ENCODE measurements at regions not wholly inside any gene's neighbourhood (a gene's known extent, or its start where the extent isn't known, plus 50 kb on each side); places are given as distances from the start of the nearest gene placed in this dataset.

- no peak overlapping the region for H3K4me3 Mint-ChIP-seq
- H3K36me3 Mint-ChIP-seq = no peaks in the 10 kb centered on the region
Measured at GRCh38 chr7:28299556-28299955, 112.8 kb upstream of the CREB5 start.

DNA sequence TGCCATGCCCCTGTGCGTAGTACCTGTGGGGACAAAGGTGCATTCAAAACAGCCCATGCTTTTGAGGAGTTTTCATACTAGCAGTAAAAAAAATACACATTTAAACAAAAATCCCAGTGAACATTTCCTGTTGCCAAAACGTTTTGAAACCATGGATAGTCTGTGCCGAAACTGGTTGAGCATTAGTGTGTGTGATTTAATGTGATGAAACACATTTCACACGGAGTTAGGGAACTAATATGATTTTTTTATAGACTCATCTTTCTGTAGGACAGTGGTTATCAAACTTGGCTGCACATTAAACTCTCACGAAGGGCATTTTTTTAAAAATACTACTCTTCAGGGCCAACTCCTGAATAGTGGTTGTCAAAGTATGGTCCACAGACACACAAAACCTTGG lies 111.8 kb upstream of the CREB5 start:
- Mint-ChIP-seq H3K27me3 (peaks cover 0 to 6% of the 10 kb centered on the region in 2 donors), H3K4me1 (peaks cover 5 to 14% of the 10 kb centered on the region in 2 donors), H3K4me3 (no peak overlapping the region), H3K27ac (no peak overlapping the region), H3K36me3 (no peaks in the 10 kb centered on the region), H3K9me3 (no peaks in the 10 kb centered on the region)
- ATAC-seq (replicated peaks) = no peak
- no peak for DNase-seq

More at GRCh38 chr7:28299556-28299955, 112.8 kb upstream of the CREB5 start:
- no peak for ATAC-seq (replicated peaks)
- Mint-ChIP-seq H3K4me1 (peaks cover 5 to 14% of the 10 kb centered on the region in 2 donors), H3K27me3 (no peaks in the 10 kb centered on the region), H3K9me3 (no peaks in the 10 kb centered on the region), H3K27ac (no peak overlapping the region)
- DNase-seq = no peak

DNA sequence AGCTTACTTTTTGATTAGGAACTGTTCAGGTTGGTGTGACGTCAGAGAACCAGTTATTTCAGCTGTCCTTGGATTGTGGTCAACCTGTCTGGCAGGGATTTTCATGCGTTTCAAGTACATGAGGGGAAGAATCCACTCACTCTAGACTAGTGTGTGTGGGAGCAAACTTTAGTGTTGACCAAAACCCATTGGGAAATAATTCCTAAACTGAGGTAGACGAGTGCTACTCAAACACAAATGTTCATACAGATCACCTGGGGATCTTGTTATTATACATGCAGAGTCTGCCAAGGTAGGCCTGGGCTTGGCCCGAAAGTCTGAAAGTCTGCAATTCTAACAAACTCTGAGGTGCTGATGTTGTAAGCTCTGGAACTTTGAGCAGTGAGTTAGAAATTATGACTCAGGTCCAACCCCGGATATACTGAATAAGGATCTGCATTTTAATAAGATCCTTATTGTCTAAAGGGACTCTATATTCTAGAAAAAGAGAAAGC lies 111.1 kb upstream of the CREB5 start:
- no peak for ATAC-seq (replicated peaks)
- no peaks in the 10 kb centered on the region for H3K36me3 Mint-ChIP-seq
- DNase-seq = no peak
- H3K27ac Mint-ChIP-seq = no peak overlapping the region
- H3K27me3 Mint-ChIP-seq = peaks cover 0 to 6% of the 10 kb centered on the region in 2 donors
- no peak overlapping the region for H3K4me3 Mint-ChIP-seq
- H3K9me3 Mint-ChIP-seq = no peaks in the 10 kb centered on the region
- peaks cover 5 to 14% of the 10 kb centered on the region in 2 donors for H3K4me1 Mint-ChIP-seq

DNA sequence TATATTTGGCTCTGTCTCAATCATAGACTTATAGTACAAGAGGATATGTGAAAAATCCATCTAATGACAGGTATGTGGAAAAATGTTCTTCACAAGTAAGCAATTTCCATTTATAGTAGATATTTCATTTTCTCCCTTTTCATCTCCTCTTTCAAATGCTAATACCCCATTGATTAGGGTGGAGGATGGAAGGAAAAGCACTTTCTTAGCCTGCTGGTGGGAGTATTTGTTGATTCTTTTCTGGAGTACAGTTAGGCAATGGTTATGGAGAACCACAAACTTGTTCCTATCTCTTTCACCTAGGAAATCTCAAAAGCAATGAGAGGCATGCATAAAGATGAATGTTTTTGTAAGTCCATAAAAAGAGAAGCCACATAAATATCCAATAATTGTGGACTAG lies 108.0 kb upstream of the CREB5 start:
- no peak overlapping the region for H3K4me3 Mint-ChIP-seq
- peaks cover 8 to 12% of the 10 kb centered on the region in 2 donors for H3K27me3 Mint-ChIP-seq
- no peaks in the 10 kb centered on the region for H3K9me3 Mint-ChIP-seq
- H3K36me3 Mint-ChIP-seq = no peaks in the 10 kb centered on the region
- no peak overlapping the region for H3K27ac Mint-ChIP-seq
- DNase-seq (no peak), ATAC-seq (replicated peaks) (no peak)
- H3K4me1 Mint-ChIP-seq = no peaks in the 10 kb centered on the region

- Mint-ChIP-seq H3K27ac (no peak overlapping the region), H3K9me3 (no peaks in the 10 kb centered on the region), H3K4me3 (no peak overlapping the region), H3K27me3 (peaks cover 46 to 53% of the 10 kb centered on the region in 2 donors), H3K4me1 (peaks cover 7 to 10% of the 10 kb centered on the region in 2 donors), H3K36me3 (no peaks in the 10 kb centered on the region)
- ATAC-seq (replicated peaks) (no peak), DNase-seq (no peak)
Measured at GRCh38 chr7:28309704-28310459, 102.4 kb upstream of the CREB5 start.

GRCh38 chr7:28310460-28310848 lies 101.9 kb upstream of the CREB5 start:
- ATAC-seq (replicated peaks) = no peak
- Mint-ChIP-seq H3K27ac (no peak overlapping the region), H3K4me3 (no peak overlapping the region), H3K27me3 (peaks cover 48 to 52% of the 10 kb centered on the region in 2 donors), H3K4me1 (peaks cover 7 to 10% of the 10 kb centered on the region in 2 donors), H3K9me3 (no peaks in the 10 kb centered on the region), H3K36me3 (no peaks in the 10 kb centered on the region)
- no peak for DNase-seq

DNA sequence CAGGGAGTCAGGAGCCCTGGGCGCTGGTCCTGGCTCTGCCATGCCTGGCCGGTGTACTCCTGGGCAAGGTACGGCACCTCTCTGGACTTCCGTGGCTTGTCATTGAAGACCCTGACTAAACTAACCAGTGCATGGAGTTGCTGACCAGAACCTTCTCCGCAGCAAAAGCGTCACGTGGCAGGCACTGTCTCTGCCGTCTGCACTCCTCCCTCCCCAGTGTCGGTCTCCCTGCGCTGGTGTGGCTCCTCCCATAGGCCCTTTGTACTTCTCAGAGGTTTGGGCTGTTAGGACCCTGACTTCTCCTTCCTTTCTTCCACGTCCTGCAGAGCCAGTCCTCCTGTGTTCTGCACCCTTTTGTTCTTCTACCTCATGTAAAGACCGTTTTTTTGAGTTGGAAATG lies 100.6 kb upstream of the CREB5 start:
- peaks cover 7 to 10% of the 10 kb centered on the region in 2 donors for H3K4me1 Mint-ChIP-seq
- no peak overlapping the region for H3K4me3 Mint-ChIP-seq
- H3K36me3 Mint-ChIP-seq = no peaks in the 10 kb centered on the region
- no peaks in the 10 kb centered on the region for H3K9me3 Mint-ChIP-seq
- H3K27me3 Mint-ChIP-seq = peaks cover 57 to 62% of the 10 kb centered on the region in 2 donors
- DNase-seq (no peak), ATAC-seq (replicated peaks) (no peak)
- H3K27ac Mint-ChIP-seq = no peak overlapping the region

GRCh38 chr7:28312948-28313347 lies 99.4 kb upstream of the CREB5 start:
- Mint-ChIP-seq H3K36me3 (no peaks in the 10 kb centered on the region), H3K4me3 (no peak overlapping the region), H3K27ac (no peak overlapping the region), H3K4me1 (peaks cover 7 to 10% of the 10 kb centered on the region in 2 donors), H3K27me3 (peaks cover 52 to 62% of the 10 kb centered on the region in 2 donors), H3K9me3 (no peaks in the 10 kb centered on the region)
- DNase-seq = no peak
- ATAC-seq (replicated peaks) = peak in 1 of 2 donors; percentile 22

GRCh38 chr7:28314841-28315240 lies 97.5 kb upstream of the CREB5 start:
- ATAC-seq (replicated peaks) (no peak), DNase-seq (no peak)
- Mint-ChIP-seq H3K9me3 (no peaks in the 10 kb centered on the region), H3K4me3 (no peak overlapping the region), H3K4me1 (peaks cover 7 to 10% of the 10 kb centered on the region in 2 donors), H3K27me3 (peaks cover 39 to 55% of the 10 kb centered on the region in 2 donors), H3K27ac (no peak overlapping the region), H3K36me3 (no peaks in the 10 kb centered on the region)

DNA sequence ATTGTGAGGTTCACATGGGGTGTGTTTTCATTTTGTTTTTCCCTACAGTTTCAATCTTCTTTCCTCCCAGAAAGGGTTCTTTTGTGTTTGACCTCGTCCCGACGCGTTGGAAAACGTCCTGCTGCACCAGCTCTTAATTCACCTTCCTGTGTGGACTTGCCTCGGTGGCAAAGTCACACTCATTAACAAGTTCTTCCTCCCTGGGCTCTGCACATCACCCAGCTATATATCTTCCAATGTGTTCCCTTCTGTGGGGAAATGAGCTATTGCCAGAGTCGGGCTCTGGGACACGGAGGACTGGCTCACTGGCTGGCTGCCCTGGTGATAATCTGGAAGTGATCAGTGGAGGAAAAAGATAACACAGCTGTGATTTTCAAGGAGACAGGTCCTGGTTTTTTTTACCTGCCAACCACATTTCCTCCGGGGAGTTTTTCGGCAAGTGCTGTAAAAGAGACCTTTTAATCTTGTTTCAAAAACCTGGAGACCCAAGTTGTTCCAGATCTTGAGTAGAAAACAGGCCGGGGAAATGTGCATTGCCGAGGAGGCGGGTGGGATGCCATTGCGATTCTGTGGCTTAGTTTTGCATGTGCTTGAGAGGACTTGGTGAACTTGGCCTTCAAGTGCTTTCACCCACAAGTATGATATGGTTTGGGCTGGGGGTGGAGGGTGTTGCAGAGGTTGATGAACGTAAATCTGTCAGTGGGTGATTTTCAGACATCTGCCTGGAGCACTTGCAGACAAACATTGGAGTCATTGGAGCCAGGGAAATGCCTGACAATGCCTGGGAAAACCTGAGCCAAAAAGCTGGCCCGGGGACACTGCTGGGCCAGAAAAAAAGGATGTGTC lies 96.5 kb upstream of the CREB5 start:
- ATAC-seq (replicated peaks) (no peak), DNase-seq (no peak)
- H3K4me1 Mint-ChIP-seq = peaks cover 7 to 10% of the 10 kb centered on the region in 2 donors
- no peak overlapping the region for H3K4me3 Mint-ChIP-seq
- no peaks in the 10 kb centered on the region for H3K9me3 Mint-ChIP-seq
- no peak overlapping the region for H3K27ac Mint-ChIP-seq
- H3K27me3 Mint-ChIP-seq = peaks cover 38 to 47% of the 10 kb centered on the region in 2 donors
- H3K36me3 Mint-ChIP-seq = no peaks in the 10 kb centered on the region

DNA sequence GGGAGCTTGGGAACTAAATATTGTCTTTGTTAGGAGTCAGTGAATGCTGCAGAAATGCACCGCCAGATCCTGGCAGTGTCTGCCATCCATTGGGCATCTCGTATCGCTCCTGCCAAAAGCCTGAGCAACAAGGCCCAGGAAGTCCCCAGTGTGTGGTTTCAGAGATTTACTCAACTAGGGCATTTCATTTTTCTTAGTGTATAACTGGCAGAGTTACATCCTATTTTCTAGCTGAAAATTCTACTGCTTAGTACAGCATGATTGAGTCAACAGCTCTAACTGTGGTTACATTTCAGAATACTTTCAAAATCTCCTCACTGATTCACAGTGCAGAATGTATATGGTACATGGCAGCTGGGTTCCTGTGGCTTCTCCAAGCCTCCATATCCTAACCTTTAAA lies 95.8 kb upstream of the CREB5 start:
- Mint-ChIP-seq H3K9me3 (no peaks in the 10 kb centered on the region), H3K36me3 (no peaks in the 10 kb centered on the region), H3K4me3 (no peak overlapping the region), H3K4me1 (peaks cover 3 to 6% of the 10 kb centered on the region in 2 donors), H3K27me3 (peaks cover 38 to 52% of the 10 kb centered on the region in 2 donors), H3K27ac (no peak overlapping the region)
- ATAC-seq (replicated peaks) = peak; percentile 34 to 56
- no peak for DNase-seq

DNA sequence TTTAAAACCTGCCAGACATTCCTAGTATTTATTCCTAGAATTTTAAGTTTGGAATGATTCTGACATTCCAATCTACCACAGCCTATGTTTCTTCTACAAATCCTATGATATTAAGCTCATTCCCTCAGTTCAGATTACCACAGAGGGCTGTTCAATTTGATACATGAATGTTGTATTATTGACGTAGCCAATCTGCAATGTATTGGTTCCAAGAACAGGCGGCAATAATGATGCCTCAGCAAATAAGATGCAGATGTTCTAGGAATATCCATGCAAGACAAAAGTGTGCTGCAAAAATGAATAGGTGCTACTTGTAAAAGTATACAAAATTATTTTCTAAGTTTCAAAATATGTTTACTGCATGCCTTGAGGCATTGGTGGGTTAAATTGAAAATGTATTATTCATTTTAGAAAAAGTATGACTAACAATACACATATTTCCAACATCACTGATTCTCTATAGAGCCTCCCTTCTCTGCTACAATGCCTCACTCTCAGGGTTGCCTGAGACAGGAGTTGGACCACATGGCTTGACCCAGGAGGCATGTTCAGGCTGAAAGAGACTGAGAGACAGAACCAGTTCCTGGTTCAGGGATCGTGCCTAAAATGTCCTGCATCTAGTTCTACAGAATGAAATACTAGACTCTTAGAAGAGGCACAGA lies 94.1 kb upstream of the CREB5 start:
- ATAC-seq (replicated peaks) (no peak), DNase-seq (no peak)
- H3K36me3 Mint-ChIP-seq = no peaks in the 10 kb centered on the region
- no peak overlapping the region for H3K4me3 Mint-ChIP-seq
- H3K27ac Mint-ChIP-seq = no peak overlapping the region
- no peaks in the 10 kb centered on the region for H3K4me1 Mint-ChIP-seq
- H3K27me3 Mint-ChIP-seq = peaks cover 21 to 37% of the 10 kb centered on the region in 2 donors
- H3K9me3 Mint-ChIP-seq = no peaks in the 10 kb centered on the region

DNA sequence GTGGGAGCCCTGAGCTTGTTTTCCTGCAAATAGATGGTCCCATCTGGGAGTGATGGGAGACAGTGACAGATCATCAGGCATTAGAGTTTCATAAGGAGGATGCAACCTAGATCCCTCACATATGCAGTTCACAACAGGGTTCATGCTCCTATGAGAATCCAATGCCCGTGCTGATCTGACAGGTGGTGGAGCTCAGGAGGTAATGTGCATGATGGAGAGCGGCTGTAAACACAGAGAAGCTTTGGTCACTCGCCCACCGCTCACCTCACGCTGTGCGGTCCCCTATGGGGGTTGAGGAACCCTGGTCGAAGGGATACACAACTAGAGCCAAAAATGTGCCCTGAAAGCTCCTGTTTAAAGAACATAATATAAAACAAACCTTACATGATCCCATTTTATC lies 88.5 kb upstream of the CREB5 start:
- Mint-ChIP-seq H3K27me3 (peaks cover 4 to 8% of the 10 kb centered on the region in 2 donors), H3K4me1 (no peaks in the 10 kb centered on the region), H3K9me3 (no peaks in the 10 kb centered on the region), H3K36me3 (no peaks in the 10 kb centered on the region), H3K27ac (no peak overlapping the region), H3K4me3 (no peak overlapping the region)
- no peak for ATAC-seq (replicated peaks)
- DNase-seq = no peak

DNA sequence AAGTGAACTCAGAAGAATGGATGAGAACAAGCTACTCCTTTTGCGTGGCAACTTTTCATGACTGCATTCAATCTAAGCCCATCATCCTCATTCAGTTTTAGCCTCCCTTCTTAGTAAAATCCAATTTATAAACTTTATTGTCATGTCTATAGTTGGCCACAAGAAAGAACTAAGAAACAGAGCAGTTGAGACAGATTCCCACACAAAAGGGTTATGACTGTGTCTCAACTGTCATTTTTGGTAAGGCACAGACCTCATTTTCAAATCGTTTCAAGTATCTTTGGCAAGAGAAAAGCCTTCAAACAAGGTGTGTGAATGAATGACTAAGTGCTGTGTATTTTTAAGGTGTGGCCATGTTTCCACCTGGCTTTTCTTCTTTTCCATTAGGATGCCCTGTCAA lies 84.2 kb upstream of the CREB5 start:
- no peak for ATAC-seq (replicated peaks)
- Mint-ChIP-seq H3K4me1 (peaks cover 19 to 28% of the 10 kb centered on the region in 2 donors), H3K27ac (no peak overlapping the region), H3K4me3 (no peak overlapping the region), H3K27me3 (peaks cover 0 to 4% of the 10 kb centered on the region in 2 donors), H3K36me3 (no peaks in the 10 kb centered on the region), H3K9me3 (no peaks in the 10 kb centered on the region)
- DNase-seq = no peak
